ENCODE measurements at regions not wholly inside any gene's neighbourhood (a gene's known extent, or its start where the extent isn't known, plus 50 kb on each side); places are given as distances from the start of the nearest gene placed in this dataset.
"Not testable (repeated sequence)": the region's sequence is repeated elsewhere in the genome, so short reads cannot be mapped to it uniquely, and the experiment has no call there.

DNA sequence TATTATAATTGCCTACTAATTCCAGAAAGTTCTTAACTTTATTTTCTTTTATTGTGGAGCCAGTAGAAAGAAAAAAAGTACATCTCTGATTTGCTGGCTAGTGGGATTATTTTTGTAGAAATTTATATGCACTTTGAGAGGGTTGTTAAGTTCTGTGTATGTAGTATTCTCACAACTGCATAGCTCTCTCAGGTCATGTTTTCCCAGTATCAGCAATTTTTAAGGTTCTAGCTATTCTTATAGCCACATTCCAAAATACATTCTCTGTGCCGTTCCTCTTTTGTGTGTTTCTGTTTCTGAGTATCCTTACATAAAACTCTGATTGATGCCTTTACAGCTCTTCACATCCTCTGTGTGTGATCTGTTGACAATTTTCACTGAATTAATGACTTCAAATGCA, 199.3 kb upstream of the KYNU start:
- no peaks in the 10 kb centered on the region for H3K4me1 Mint-ChIP-seq
- H3K4me3 Mint-ChIP-seq = no peak overlapping the region
- peaks cover 2% of the 10 kb centered on the region for H3K9me3 Mint-ChIP-seq
- CTCF ChIA-PET = no interaction called here
- no peak for DNase-seq
- no peak overlapping the region for H3K27ac Mint-ChIP-seq
- H3K36me3 Mint-ChIP-seq = no peaks in the 10 kb centered on the region
- no peaks in the 10 kb centered on the region for H3K27me3 Mint-ChIP-seq

DNA sequence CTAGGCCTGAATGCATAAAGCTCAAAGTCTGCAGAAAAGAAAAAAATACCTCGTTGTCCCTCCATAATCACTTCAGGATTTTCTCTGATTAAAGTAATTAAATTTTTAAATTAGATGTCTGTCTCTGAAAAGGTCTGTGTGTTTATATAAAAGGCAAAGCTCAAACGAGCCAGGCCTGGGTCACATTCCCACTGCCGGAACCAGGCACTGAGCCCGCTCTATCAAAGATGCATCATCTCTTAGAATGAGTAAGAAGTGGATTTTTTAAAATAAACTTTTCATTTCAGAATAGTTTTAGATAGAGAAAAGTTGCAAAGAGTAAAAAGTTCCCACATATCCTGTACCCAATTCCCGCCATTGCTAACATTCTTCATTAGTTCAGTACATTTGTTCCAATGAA, 202.1 kb upstream of the KYNU start:
- no peak for DNase-seq
- CTCF ChIA-PET = interaction anchor here (0.8 kb wide), 1 partner anchor 23 kb away, joined by 3 read pairs; no protein-coding TSS in a partner anchor
- no peaks in the 10 kb centered on the region for H3K27me3 Mint-ChIP-seq
- no peak overlapping the region for H3K27ac Mint-ChIP-seq
- H3K36me3 Mint-ChIP-seq = no peaks in the 10 kb centered on the region
- H3K9me3 Mint-ChIP-seq = peaks cover 2% of the 10 kb centered on the region
- no peak overlapping the region for H3K4me3 Mint-ChIP-seq
- no peaks in the 10 kb centered on the region for H3K4me1 Mint-ChIP-seq

DNA sequence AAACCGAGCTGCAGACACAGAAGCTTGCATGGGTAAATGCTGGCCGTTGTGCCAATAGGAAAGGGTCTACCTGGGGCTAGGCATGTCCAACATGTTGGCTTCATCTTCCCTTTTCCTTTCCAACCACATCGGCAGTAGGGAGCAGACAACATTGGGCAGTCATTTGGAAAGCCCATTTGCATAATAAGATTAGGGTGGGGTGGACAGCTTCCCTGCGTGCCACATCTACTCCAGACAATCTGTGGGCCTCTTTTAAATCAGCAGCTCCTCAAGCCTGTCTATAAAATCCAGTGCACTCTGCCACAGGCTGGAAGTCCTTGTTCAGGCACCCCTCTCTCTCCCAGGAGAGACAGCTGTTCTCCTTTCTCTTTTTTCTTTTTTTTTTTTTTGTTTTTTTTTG, 203.6 kb upstream of the KYNU start:
- Mint-ChIP-seq H3K27me3 (no peaks in the 10 kb centered on the region), H3K36me3 (no peaks in the 10 kb centered on the region), H3K27ac (no peak overlapping the region), H3K9me3 (peaks cover 2% of the 10 kb centered on the region), H3K4me1 (no peaks in the 10 kb centered on the region), H3K4me3 (no peak overlapping the region)
- CTCF ChIA-PET = no interaction called here
- no peak for DNase-seq

DNA sequence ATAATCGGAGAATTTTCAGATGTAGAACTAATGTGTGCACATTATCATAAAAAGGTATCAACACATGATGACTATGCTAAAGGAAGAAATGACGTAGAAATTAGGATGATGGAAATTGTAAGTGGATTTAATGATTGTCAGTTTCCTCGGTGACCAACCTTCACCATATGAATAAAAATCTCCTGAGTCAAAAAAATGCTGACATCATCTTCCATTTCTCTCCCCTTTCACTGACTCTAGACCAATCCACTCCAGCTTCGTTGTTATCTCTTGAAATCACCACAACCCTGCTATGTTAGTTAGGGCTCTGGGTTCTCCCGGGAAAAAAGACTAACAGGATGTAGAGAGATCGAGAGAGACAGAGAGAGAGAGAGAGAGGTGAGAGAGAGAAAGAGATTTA, 204.8 kb upstream of the KYNU start:
- peaks cover 2% of the 10 kb centered on the region for H3K9me3 Mint-ChIP-seq
- H3K4me1 Mint-ChIP-seq = no peaks in the 10 kb centered on the region
- no peak overlapping the region for H3K27ac Mint-ChIP-seq
- DNase-seq = no peak
- H3K4me3 Mint-ChIP-seq = no peak overlapping the region
- no peaks in the 10 kb centered on the region for H3K36me3 Mint-ChIP-seq
- CTCF ChIA-PET = no interaction called here
- no peaks in the 10 kb centered on the region for H3K27me3 Mint-ChIP-seq

DNA sequence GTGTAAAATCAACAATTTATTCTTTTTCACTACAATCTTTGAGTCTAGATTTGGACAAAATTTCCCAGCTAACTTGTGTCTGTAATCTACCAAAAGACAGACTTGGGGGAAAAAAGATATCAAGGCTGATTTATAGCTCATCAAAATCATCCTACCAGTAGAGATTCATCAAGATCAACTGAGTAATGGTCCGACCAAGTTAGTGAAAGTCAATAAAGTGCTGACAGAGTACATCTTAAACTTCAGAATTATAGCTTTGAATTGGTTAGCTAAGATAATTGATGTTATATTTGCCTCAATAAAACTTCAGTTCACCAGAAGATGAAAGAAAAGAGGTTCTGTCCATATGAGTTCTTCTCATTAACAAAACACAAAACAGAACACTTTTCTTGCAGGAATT, 207.1 kb upstream of the KYNU start:
- Mint-ChIP-seq H3K4me3 (no peak overlapping the region), H3K36me3 (no peaks in the 10 kb centered on the region), H3K27me3 (no peaks in the 10 kb centered on the region), H3K4me1 (no peaks in the 10 kb centered on the region), H3K27ac (no peak overlapping the region), H3K9me3 (peaks cover 2% of the 10 kb centered on the region)
- CTCF ChIA-PET = no interaction called here
- no peak for DNase-seq

DNA sequence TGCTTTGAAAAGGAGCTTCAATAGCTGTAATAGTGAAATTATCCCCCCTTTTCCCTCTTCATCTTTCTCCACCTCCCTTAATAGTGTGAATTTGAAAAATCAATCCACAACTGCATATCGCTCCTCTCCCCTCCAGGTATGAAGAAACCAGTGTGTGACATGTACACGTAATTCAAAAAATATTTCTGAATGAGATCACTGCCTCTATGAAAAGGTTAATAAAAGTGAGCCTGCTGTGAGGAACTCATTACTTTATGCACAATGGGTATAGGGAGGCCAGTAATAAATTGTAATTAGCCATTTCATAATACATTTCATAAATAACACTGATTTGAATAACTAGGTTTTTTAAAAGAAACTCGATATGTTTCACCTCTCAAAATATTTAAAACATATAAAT, 209.0 kb upstream of the KYNU start:
- DNase-seq = no peak
- CTCF ChIA-PET = no interaction called here
- no peak overlapping the region for H3K4me3 Mint-ChIP-seq
- H3K9me3 Mint-ChIP-seq = peaks cover under 1% of the 10 kb centered on the region
- H3K36me3 Mint-ChIP-seq = no peaks in the 10 kb centered on the region
- no peaks in the 10 kb centered on the region for H3K27me3 Mint-ChIP-seq
- no peak overlapping the region for H3K27ac Mint-ChIP-seq
- H3K4me1 Mint-ChIP-seq = no peaks in the 10 kb centered on the region

DNA sequence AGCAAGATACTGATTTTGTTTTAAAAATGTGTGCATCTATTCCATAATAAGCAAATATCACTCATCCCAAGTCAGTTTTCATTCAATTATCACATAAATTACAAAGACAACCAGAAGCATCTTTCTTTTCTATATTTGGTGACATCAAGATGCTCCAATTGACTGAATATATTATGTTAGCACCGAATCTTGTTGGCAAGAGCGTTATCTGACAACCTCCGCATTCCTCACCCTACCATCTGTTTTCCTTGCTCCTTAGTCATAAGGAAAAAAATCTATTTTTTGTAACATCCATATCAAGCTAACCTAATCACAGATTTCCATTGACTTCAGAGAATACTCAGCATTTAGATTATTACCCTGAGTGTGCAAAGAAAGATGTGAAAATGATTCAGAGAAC, 212.2 kb upstream of the KYNU start:
- DNase-seq = no peak
- Mint-ChIP-seq H3K27ac (no peak overlapping the region), H3K27me3 (no peaks in the 10 kb centered on the region), H3K36me3 (no peaks in the 10 kb centered on the region), H3K4me3 (no peak overlapping the region), H3K4me1 (no peaks in the 10 kb centered on the region), H3K9me3 (no peaks in the 10 kb centered on the region)
- CTCF ChIA-PET = no interaction called here

DNA sequence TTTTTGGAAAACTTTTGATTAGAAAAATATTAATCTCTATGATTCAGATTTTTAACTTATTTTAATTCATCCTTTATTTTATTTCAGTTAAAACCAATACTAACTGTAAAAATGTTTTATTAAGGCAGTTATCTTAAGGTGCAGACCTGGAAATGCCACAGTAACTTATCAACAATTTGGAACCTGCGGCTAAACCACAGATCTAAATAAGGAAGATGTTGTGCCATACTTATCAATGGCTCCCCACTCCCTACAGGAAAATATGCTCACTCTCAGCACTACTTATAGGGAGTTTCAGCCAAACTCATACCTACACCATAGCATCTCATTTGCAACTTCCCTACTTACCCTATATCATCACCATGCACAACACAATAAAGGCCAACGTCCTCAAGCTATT, 226.9 kb upstream of the KYNU start:
- CTCF ChIA-PET = no interaction called here
- Mint-ChIP-seq H3K27ac (no peak overlapping the region), H3K36me3 (no peaks in the 10 kb centered on the region)

DNA sequence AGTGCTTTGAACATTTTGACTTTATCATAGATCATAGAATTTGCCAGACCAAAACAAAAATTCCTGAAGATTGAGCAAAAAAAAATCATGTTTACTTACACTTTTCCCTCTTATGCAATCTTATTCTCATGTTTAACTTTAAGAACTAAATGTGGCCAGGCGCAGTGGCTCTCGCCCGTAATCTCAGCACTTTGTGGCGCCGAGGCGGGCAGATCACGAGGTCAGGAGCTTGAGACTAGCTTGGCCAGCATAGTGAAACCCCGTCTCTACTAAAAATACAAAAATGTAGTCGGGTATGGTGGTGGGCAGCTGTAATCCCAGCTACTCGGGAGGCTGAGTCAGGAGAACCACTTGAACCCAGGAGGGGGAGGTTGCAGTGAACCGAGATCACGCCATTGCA, 227.9 kb upstream of the KYNU start:
- H3K4me3 Mint-ChIP-seq = no peak overlapping the region

More for the DNA sequence above, 226.9 kb upstream of the KYNU start:
- no peak for DNase-seq
- H3K27me3 Mint-ChIP-seq = no peaks in the 10 kb centered on the region
- H3K4me3 Mint-ChIP-seq = no peak overlapping the region
- H3K9me3 Mint-ChIP-seq = peaks cover 7% of the 10 kb centered on the region
- no peaks in the 10 kb centered on the region for H3K4me1 Mint-ChIP-seq

DNA sequence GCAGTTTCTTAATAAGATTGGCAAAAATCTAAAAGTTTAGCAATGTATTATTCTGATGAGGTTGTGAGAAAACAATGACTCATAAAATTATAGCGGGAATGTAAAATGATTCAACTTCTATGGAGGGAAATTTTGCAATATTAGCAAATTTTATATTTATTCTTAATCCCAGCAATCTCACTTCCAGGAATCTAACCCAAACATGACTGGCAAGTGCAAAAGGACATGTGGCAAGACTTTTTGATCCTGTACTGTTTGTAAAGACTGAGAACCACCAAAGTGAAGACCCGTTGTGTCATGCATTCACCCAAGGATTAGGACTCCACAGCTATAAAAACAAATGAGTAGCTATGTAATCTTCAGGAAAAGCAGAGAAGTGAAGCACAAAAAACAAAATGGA, 234.8 kb upstream of the KYNU start:
- no peaks in the 10 kb centered on the region for H3K4me1 Mint-ChIP-seq

More for the DNA sequence above, 227.9 kb upstream of the KYNU start:
- DNase-seq = no peak
- peaks cover 6% of the 10 kb centered on the region for H3K9me3 Mint-ChIP-seq
- no peaks in the 10 kb centered on the region for H3K27me3 Mint-ChIP-seq
- H3K27ac Mint-ChIP-seq = no peak overlapping the region
- H3K36me3 Mint-ChIP-seq = no peaks in the 10 kb centered on the region
- no peaks in the 10 kb centered on the region for H3K4me1 Mint-ChIP-seq
- CTCF ChIA-PET = no interaction called here

DNA sequence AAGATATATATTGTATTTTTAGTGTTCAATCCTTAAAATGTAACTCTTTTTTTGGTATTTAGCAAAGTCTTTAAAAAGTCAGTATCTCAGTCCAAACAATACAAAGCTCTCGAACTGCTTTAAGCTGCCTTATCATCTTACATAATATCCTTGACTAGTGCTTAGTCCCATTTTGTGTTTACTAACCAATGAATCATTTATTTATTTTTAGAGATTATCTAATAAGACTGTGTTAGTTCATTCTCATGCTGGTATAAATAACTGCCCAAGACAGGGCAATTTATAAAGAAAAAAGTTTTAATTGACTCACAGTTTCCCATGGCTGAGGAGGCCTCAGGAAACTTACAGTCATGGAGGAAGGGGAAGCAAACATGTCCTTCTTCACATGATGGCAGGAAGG, 248.3 kb upstream of the KYNU start:
- no peaks in the 10 kb centered on the region for H3K4me1 Mint-ChIP-seq
- no peak for DNase-seq
- H3K27me3 Mint-ChIP-seq = no peaks in the 10 kb centered on the region
- H3K4me3 Mint-ChIP-seq = no peak overlapping the region
- H3K36me3 Mint-ChIP-seq = no peaks in the 10 kb centered on the region
- H3K27ac Mint-ChIP-seq = no peak overlapping the region
- CTCF ChIA-PET = no interaction called here
- H3K9me3 Mint-ChIP-seq = peaks cover 3% of the 10 kb centered on the region

More for the DNA sequence above, 234.8 kb upstream of the KYNU start:
- Mint-ChIP-seq H3K36me3 (no peaks in the 10 kb centered on the region), H3K4me3 (no peak overlapping the region), H3K9me3 (peaks cover 3% of the 10 kb centered on the region), H3K27ac (no peak overlapping the region), H3K27me3 (no peaks in the 10 kb centered on the region)
- DNase-seq = no peak
- CTCF ChIA-PET = no interaction called here

DNA sequence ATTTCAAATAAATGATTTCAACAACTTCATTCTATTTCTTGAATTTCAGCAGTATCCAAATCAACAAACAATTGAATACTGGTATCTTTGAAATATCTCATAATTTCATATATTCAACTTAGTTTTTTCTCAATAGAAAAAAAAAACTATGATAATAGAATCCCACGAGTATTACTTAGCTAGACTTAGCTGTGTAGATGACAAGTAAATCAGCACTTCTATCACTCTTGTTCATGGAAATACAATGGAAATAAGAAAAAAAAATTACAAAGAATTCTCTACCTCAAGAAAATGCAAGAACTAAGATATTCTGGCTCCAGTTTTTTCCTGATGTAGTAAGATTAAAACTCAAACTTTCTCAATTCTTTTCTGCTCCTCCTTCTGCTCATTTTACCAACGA, 256.2 kb upstream of the KYNU start:
- H3K4me3 Mint-ChIP-seq = no peak overlapping the region
- H3K4me1 Mint-ChIP-seq = no peaks in the 10 kb centered on the region
- no peaks in the 10 kb centered on the region for H3K9me3 Mint-ChIP-seq
- CTCF ChIA-PET = no interaction called here
- H3K27me3 Mint-ChIP-seq = no peaks in the 10 kb centered on the region
- no peak overlapping the region for H3K27ac Mint-ChIP-seq
- no peak for DNase-seq
- H3K36me3 Mint-ChIP-seq = no peaks in the 10 kb centered on the region

DNA sequence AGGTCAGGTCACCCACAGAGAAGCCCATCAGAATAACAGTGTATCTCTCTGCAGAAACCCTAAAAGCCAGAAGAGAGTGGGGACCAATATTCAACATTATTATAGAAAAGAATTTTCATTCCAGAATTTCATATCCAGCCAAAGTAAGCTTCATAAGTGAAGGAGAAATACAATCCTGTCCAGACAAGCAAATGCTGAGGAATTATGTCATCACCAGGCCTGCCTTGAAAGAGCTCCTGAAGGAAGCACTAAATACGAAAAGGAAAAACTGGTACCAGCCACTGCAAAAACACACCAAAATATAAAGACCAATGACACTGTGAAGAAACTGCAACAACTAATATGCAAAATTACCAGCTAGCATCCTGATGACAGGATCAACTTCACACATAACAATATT, 260.0 kb upstream of the KYNU start:
- H3K36me3 Mint-ChIP-seq = no peaks in the 10 kb centered on the region
- peaks cover 2% of the 10 kb centered on the region for H3K9me3 Mint-ChIP-seq
- no peak for DNase-seq
- H3K4me3 Mint-ChIP-seq = no peak overlapping the region
- no peak overlapping the region for H3K27ac Mint-ChIP-seq
- no peaks in the 10 kb centered on the region for H3K27me3 Mint-ChIP-seq
- CTCF ChIA-PET = no interaction called here
- H3K4me1 Mint-ChIP-seq = no peaks in the 10 kb centered on the region

DNA sequence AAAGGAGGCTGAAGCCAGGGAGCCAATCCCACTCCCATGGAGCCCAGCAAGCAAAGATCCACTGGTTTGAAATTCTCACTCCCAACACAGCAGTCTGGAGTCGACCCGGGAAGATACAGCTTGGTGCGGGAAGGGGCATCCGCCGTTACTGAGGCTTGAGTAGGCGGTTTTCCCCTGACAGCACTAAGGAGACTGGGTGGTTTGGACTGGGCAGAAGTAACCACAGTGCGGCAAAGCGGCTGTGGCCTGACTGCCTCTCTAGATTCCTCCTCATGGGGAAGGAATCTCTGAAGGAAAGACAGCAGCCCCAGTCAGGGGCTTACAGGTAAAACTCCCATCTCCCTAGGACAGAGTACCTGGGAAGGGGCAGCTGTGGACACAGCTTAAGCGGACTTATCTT, 261.6 kb upstream of the KYNU start:
- H3K27ac Mint-ChIP-seq = no peak overlapping the region
- H3K36me3 Mint-ChIP-seq = no peaks in the 10 kb centered on the region
- no peaks in the 10 kb centered on the region for H3K27me3 Mint-ChIP-seq
- H3K4me1 Mint-ChIP-seq = no peaks in the 10 kb centered on the region
- CTCF ChIA-PET = no interaction called here
- no peak for DNase-seq
- peaks cover 5% of the 10 kb centered on the region for H3K9me3 Mint-ChIP-seq
- no peak overlapping the region for H3K4me3 Mint-ChIP-seq

DNA sequence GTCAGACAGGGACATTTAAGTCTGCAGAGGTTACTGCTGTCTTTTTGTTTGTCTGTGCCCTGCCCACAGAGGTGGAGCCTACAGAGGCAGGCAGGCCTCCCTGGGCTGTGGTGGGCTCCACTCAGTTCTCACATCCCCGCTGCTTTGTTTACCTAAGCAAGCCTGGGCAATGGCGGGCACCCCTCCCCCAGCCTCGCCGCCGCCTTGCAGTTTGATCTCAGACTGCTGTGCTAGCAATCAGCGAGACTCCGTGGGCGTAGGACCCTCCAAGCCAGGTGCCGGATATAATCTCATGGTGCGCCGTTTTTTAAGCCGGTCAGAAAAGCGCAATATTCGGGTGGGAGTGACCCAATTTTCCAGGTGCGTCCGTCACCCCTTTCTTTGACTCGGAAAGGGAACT, 264.3 kb upstream of the KYNU start:
- H3K9me3 Mint-ChIP-seq, H3K27me3 Mint-ChIP-seq, H3K36me3 Mint-ChIP-seq, H3K27ac Mint-ChIP-seq, CTCF ChIA-PET, H3K4me1 Mint-ChIP-seq, DNase-seq, H3K4me3 Mint-ChIP-seq: not testable (repeated sequence)

DNA sequence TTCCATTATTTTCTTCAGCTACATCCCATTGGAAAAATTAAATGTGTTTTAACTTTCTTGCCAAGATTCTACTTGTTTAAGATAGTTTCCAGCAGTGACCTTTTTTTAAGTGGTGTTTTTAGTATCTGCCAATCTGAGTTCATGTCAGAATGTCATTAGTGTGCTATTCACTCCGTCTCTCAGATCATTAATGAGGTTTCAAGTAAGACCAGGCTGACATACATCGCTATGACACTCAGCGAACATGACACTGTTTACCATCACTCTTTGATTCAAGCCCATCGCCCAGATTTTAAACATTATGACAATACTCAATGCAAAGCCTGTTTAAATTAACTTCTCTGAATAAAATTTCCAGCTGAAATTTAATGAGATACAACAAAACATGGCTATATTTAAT, 272.0 kb upstream of the KYNU start:
- H3K4me1 Mint-ChIP-seq = no peaks in the 10 kb centered on the region
- H3K27me3 Mint-ChIP-seq = no peaks in the 10 kb centered on the region
- no peaks in the 10 kb centered on the region for H3K9me3 Mint-ChIP-seq
- no peak overlapping the region for H3K27ac Mint-ChIP-seq
- H3K4me3 Mint-ChIP-seq = no peak overlapping the region
- no peak for DNase-seq
- H3K36me3 Mint-ChIP-seq = no peaks in the 10 kb centered on the region
- CTCF ChIA-PET = no interaction called here

Measured in activated naive CD4-positive, alpha-beta T cell treated with anti-CD3 and anti-CD28 coated beads, Interleukin-2, amount 10 ng/mL, durations not matched to agents 7 days and 5 days (primary cell).